ENCODE measurements at regions not wholly inside any gene's neighbourhood (a gene's known extent, or its start where the extent isn't known, plus 50 kb on each side); places are given as distances from the start of the nearest gene placed in this dataset.

GRCh38 chr4:81531410-81531809 lies 59.7 kb upstream of the RASGEF1B start:
- no peak for DNase-seq

DNA sequence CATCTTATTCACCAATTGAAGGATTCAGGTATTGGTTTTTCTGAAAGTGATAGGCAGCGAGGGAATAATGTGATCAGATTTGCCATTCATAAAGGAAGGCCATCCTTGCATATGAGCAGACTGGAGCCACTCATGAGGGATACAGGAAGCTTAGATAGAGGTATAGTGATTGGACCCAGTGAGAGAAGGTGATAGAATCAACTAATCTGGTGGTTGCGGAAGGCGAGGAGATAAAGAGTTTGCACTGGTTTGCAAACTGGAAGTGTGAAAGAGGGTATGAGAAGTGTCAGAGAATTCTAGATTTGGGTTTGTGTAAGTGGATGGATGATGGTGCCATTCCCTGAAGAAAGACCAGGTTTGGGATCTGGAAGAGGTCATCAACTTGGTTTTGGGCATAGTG lies 57.3 kb upstream of the RASGEF1B start:
- DNase-seq, result no peak

GRCh38 chr4:81528200-81528599 lies 56.5 kb upstream of the RASGEF1B start:
- DNase-seq, result no peak

DNA sequence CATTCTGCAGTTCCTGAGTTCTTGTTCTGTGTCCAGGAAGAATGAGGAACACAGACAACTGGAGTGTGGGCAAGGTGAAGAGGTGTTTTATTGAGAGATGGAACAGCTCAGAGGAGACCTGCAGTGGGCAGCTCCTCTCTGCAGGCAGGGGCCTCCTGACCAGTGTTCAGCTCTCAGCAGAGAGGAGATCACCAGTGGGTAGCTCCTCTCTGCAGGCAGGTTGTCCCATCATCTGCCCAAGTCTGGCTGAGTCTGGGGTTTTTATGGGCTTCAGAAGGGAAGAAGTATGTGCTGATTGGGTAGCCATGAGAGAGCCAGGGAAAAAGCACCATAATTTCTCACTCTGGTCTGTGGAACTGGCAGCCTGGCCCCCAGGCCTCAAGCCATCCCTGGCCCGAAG lies 56.0 kb upstream of the RASGEF1B start:
- DNase-seq, result no peak

DNA sequence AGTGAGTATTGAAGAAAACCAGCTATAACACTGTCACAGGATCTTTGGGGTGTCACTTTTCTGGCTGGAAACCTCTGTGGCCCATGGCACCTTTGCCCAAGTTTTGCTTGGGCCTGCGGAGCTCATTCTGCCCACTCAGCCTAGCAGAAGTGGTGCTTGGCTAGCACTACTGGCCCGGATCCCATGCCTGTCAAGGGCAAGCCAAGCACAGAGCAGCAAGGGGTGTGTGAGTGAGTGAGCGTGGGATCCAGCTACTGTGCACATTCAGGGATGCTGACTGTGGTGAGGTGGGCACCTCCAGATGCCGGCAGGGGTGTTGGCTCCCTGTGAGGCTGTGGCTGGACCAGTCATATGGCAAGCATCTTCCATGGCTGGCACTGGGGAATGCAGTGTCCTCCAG lies 55.4 kb upstream of the RASGEF1B start:
- DNase-seq, result no peak

- DNase-seq, result no peak
Measured at GRCh38 chr4:81526706-81527105, 55.0 kb upstream of the RASGEF1B start.

DNA sequence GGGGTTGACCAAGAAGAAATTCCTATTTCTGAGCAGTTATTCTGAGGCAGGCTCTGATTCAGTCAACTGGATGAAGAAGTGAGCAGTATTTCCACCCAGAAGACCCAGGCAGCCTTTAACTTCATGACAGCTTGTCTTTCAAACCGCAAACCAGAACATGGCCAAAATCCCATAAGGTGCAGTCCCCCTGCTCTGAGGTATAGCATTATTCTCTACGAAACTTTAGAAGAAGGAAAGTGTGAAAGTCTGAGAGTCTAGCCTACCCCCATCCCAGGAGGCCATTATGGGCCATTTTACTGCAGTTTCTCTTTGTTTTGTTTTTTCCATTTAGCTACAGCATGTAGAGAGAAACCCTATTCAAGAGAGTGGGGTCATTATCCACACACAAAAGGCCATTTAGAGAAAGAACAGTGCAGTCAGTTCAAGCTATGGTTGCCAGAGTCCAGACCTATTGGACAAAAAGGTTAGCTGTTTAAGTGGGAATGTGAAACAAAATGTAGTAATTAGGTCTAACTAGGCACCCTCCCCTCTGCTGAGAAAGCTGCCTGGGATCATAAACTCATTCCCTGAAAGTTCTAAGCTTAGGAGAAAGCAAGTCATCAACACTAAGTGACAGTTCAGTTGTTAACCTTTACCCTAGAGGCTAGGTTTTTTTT lies 52.1 kb upstream of the RASGEF1B start:
- no peak for DNase-seq

- no peak for DNase-seq
Measured at GRCh38 chr4:81522711-81523110, 51.0 kb upstream of the RASGEF1B start.

DNA sequence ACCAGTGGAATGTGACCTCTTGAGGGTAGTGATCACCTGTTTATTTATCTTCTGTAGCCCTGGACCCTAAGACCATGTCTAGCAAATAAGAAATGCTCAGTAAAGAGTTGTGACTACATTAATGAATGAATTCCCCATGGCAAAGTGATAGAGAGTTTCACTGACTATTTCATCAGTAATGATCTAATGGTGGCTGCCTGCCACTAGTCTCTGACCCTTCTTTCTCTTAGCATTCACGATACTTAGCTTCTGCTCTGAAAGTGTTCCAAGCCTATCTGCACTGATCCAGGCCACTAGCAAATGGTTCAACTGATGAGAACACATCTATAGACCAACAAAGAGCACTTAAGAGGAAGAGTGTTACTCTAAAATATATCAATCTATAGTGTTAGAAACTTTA lies 50.0 kb upstream of the RASGEF1B start:
- no peak for DNase-seq

Measured in suppressor macrophage (primary cell).